ENCODE measurements at regions not wholly inside any gene's neighbourhood (a gene's known extent, or its start where the extent isn't known, plus 50 kb on each side); places are given as distances from the start of the nearest gene placed in this dataset.

- H3K4me1 Mint-ChIP-seq, result no peaks in the 10 kb centered on the region
- H3K27ac Mint-ChIP-seq, result no peak overlapping the region
- CTCF ChIA-PET, result no interaction called here
- no peaks in the 10 kb centered on the region for H3K36me3 ChIP-seq (ENCODE audit: control insufficient read depth in 2 of 3, insufficient read depth in 3 of 3, low read length in 3 of 3)
- no peaks in the 10 kb centered on the region for H3K4me1 ChIP-seq (ENCODE audit: control insufficient read depth in 2 of 2, insufficient read depth in 2 of 2, low read length in 2 of 2)
- H3K27ac ChIP-seq (ENCODE audit: low read depth, low read length), result no peak overlapping the region
- H3K36me3 Mint-ChIP-seq, result no peaks in the 10 kb centered on the region
- intact Hi-C loops (cut with micrococcal nuclease), result no loop called here
- DNase-seq (no peak), ATAC-seq (no peak)
- H3K9me3 ChIP-seq (ENCODE audit: control insufficient read depth in 2 of 3, low read length in 3 of 3), result no peaks in the 10 kb centered on the region
- peaks cover 0 to 2% (median 0%) of the 10 kb centered on the region in 11 donors for H3K9me3 Mint-ChIP-seq
- H3K4me3 Mint-ChIP-seq, result no peak overlapping the region
- H3K27me3 ChIP-seq (ENCODE audit: control insufficient read depth in 2 of 2, insufficient read depth in 2 of 2, low read length in 2 of 2), result no peaks in the 10 kb centered on the region
- POLR2A ChIA-PET, result no interaction called here
- no peak overlapping the region for H3K4me3 ChIP-seq (ENCODE audit: low read length)
- H3K27me3 Mint-ChIP-seq, result peaks cover 22 to 44% (median 27%) of the 10 kb centered on the region in 5 donors
Measured at GRCh38 chr1:168894397-168894903, 165.4 kb upstream of the DPT start.

DNA sequence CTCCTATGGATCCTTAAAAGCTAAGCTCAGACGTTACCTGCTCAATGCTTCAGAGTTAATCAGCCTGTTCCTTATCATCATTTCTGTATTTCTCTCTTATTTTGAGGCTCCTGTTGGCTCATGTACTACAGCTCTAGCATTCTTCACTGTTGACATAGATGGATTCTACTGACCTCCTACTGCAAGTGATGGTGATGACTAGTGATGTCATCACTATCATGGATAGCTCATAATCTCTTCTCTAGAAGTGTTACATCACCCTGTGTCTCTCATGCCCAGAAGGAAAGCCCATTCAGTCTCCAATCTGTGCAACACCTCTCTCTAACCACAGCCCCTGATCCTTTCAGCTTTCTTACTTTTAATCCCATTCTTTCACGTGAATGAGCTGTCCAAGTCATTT is 168.2 kb upstream of the DPT start:
- peaks cover 27 to 55% (median 38%) of the 10 kb centered on the region in 5 donors for H3K27me3 Mint-ChIP-seq
- Histone ChIP-seq H3K4me1 (ENCODE audit: control insufficient read depth in 2 of 2, insufficient read depth in 2 of 2, low read length in 2 of 2) (no peaks in the 10 kb centered on the region), H3K4me3 (ENCODE audit: low read length) (no peak overlapping the region), H3K27ac (ENCODE audit: low read depth, low read length) (no peak overlapping the region), H3K27me3 (ENCODE audit: control insufficient read depth in 2 of 2, insufficient read depth in 2 of 2, low read length in 2 of 2) (no peaks in the 10 kb centered on the region), H3K36me3 (ENCODE audit: control insufficient read depth in 2 of 3, insufficient read depth in 3 of 3, low read length in 3 of 3) (no peaks in the 10 kb centered on the region), H3K9me3 (ENCODE audit: control insufficient read depth in 2 of 3, low read length in 3 of 3) (no peaks in the 10 kb centered on the region)
- H3K9me3 Mint-ChIP-seq, result peaks cover 0 to 2% (median 0%) of the 10 kb centered on the region in 11 donors
- H3K4me3 Mint-ChIP-seq, result no peak overlapping the region
- no peaks in the 10 kb centered on the region for H3K36me3 Mint-ChIP-seq
- POLR2A ChIA-PET, result no interaction called here
- no peak overlapping the region for H3K27ac Mint-ChIP-seq
- H3K4me1 Mint-ChIP-seq, result no peaks in the 10 kb centered on the region
- no peak for ATAC-seq
- intact Hi-C loops (cut with micrococcal nuclease), result no loop called here
- CTCF ChIA-PET, result no interaction called here
- DNase-seq, result no peak

DNA sequence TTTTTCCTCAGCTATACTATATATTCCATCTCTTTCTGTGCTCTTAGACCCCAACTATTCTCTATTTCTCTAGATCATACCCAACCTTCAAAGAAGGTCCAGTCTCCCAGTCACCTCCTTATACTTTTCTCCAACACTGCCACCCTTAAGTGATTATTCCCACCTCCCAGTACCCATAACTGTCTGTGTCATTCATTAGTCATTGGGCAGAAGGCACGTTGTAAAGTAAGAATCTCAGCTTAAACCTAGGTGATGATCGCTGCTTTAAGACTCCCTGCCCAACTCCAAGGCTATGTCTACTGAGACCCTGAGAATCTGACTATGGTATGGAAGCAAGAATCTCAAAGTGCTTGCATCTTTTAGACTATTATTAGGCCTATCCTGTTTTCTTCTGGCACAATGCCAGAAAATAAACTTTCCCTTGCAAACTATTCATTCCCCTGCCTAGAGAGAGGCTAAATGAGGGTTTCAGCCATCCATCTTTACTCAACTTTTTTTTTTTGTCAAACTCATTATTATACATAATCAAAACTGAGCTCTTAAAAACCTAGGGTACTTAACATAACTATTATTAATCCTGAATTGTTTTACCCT is 174.3 kb upstream of the DPT start:
- peaks cover 0 to 6% (median 0%) of the 10 kb centered on the region in 7 donors for H3K4me1 Mint-ChIP-seq
- no peaks in the 10 kb centered on the region for H3K36me3 Mint-ChIP-seq
- CTCF ChIA-PET, result no interaction called here
- H3K27me3 Mint-ChIP-seq, result peaks cover 8 to 28% (median 24%) of the 10 kb centered on the region in 5 donors
- H3K4me3 Mint-ChIP-seq, result no peak overlapping the region
- H3K9me3 Mint-ChIP-seq, result no peaks in the 10 kb centered on the region
- Histone ChIP-seq H3K4me1 (ENCODE audit: control insufficient read depth in 2 of 2, insufficient read depth in 2 of 2, low read length in 2 of 2) (no peaks in the 10 kb centered on the region), H3K36me3 (ENCODE audit: control insufficient read depth in 2 of 3, insufficient read depth in 3 of 3, low read length in 3 of 3) (no peaks in the 10 kb centered on the region), H3K4me3 (ENCODE audit: low read length) (no peak overlapping the region), H3K27me3 (ENCODE audit: control insufficient read depth in 2 of 2, insufficient read depth in 2 of 2, low read length in 2 of 2) (no peaks in the 10 kb centered on the region), H3K27ac (ENCODE audit: low read depth, low read length) (no peak overlapping the region), H3K9me3 (ENCODE audit: control insufficient read depth in 2 of 3, low read length in 3 of 3) (no peaks in the 10 kb centered on the region)
- no peak for DNase-seq
- POLR2A ChIA-PET, result no interaction called here
- intact Hi-C loops (cut with micrococcal nuclease), result no loop called here
- no peak for ATAC-seq
- no peak overlapping the region for H3K27ac Mint-ChIP-seq

DNA sequence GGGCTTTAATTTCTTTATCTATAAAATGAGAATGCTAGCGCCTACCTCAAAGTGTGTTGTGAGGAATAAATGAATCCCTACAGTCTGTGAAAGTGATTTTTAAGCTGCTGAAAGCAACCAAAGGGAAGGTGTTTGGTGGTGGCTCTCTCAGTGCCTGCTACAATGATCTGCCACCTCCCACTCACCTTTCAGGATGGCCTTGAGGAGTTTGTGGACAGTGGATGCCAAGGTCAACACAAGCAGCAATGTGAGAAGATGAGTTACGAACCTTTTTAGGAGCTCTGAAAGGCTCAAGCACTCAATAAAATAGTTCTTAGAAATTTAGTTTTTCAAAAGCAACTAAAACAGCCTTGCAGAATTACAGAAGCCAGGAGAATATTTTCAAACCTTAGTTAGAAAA is 176.6 kb upstream of the DPT start:
- no peaks in the 10 kb centered on the region for H3K9me3 Mint-ChIP-seq
- Histone ChIP-seq H3K27me3 (ENCODE audit: control insufficient read depth in 2 of 2, insufficient read depth in 2 of 2, low read length in 2 of 2) (peaks cover 0 to 4% of the 10 kb centered on the region in 2 donors), H3K27ac (ENCODE audit: low read depth, low read length) (no peak overlapping the region), H3K4me3 (ENCODE audit: low read length) (no peak overlapping the region), H3K9me3 (ENCODE audit: control insufficient read depth in 2 of 3, low read length in 3 of 3) (no peaks in the 10 kb centered on the region), H3K4me1 (ENCODE audit: control insufficient read depth in 2 of 2, insufficient read depth in 2 of 2, low read length in 2 of 2) (no peaks in the 10 kb centered on the region), H3K36me3 (ENCODE audit: control insufficient read depth in 2 of 3, insufficient read depth in 3 of 3, low read length in 3 of 3) (no peaks in the 10 kb centered on the region)
- intact Hi-C loops (cut with micrococcal nuclease), result no loop called here
- ATAC-seq (no peak), DNase-seq (no peak)
- peaks cover 7 to 27% (median 21%) of the 10 kb centered on the region in 5 donors for H3K27me3 Mint-ChIP-seq
- H3K4me3 Mint-ChIP-seq, result no peak overlapping the region
- CTCF ChIA-PET, result interaction anchor here (0.6 kb wide), 1 partner anchor 375 kb away, joined by 3 read pairs; no protein-coding TSS in a partner anchor
- POLR2A ChIA-PET, result no interaction called here
- no peak overlapping the region for H3K27ac Mint-ChIP-seq
- peaks cover 0 to 6% (median 0%) of the 10 kb centered on the region in 7 donors for H3K4me1 Mint-ChIP-seq
- no peaks in the 10 kb centered on the region for H3K36me3 Mint-ChIP-seq

GRCh38 chr1:168906367-168906766 is 177.4 kb upstream of the DPT start:
- intact Hi-C loops (cut with micrococcal nuclease), result no loop called here
- peaks cover 0 to 4% of the 10 kb centered on the region in 2 donors for H3K27me3 ChIP-seq (ENCODE audit: control insufficient read depth in 2 of 2, insufficient read depth in 2 of 2, low read length in 2 of 2)
- H3K4me1 ChIP-seq (ENCODE audit: control insufficient read depth in 2 of 2, insufficient read depth in 2 of 2, low read length in 2 of 2), result no peaks in the 10 kb centered on the region
- no peak for DNase-seq
- CTCF ChIA-PET, result no interaction called here
- Mint-ChIP-seq H3K4me1 (peaks cover 0 to 6% (median 0%) of the 10 kb centered on the region in 7 donors), H3K4me3 (no peak overlapping the region), H3K36me3 (no peaks in the 10 kb centered on the region), H3K27me3 (peaks cover 5 to 21% (median 14%) of the 10 kb centered on the region in 5 donors), H3K9me3 (no peaks in the 10 kb centered on the region), H3K27ac (no peak overlapping the region)
- POLR2A ChIA-PET, result no interaction called here
- no peak overlapping the region for H3K27ac ChIP-seq (ENCODE audit: low read depth, low read length)
- ATAC-seq, result no peak
- no peaks in the 10 kb centered on the region for H3K9me3 ChIP-seq (ENCODE audit: control insufficient read depth in 2 of 3, low read length in 3 of 3)
- H3K36me3 ChIP-seq (ENCODE audit: control insufficient read depth in 2 of 3, insufficient read depth in 3 of 3, low read length in 3 of 3), result no peaks in the 10 kb centered on the region
- no peak overlapping the region for H3K4me3 ChIP-seq (ENCODE audit: low read length)

GRCh38 chr1:168907053-168907452 is 178.0 kb upstream of the DPT start:
- H3K4me3 ChIP-seq (ENCODE audit: low read length), result no peak overlapping the region
- intact Hi-C loops (cut with micrococcal nuclease), result no loop called here

DNA sequence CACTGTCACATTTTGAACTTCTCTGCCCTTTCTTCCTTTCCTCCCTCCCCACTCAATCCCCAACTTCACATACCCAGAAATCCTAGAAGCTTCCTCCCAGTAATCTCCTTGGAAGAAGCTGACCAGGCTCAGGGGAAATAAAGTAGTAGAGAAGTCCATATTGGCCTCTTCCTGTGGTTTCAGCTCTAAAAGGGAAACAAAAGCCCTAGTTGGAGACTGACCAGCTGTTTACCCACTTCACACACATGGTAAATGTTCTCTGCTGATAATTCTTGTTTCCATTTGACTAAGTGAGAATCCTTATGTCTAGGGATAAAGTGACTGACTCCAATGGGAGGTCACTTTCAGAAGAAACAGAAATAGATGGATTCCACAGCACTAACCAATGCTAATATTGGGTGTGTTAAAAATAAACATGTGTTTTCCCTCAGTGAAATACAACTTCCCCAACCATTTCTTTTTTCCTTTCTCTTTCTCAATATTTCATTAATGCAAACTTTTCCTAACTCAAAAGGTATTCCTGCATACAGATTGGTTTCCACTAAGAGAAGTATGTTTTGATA is 178.9 kb upstream of the DPT start:
- intact Hi-C loops (cut with micrococcal nuclease), result no loop called here
- Mint-ChIP-seq H3K36me3 (no peaks in the 10 kb centered on the region), H3K27ac (peak overlapping the region in 1 of 9 donors; percentile 16), H3K27me3 (peaks cover 0 to 18% (median 12%) of the 10 kb centered on the region in 5 donors), H3K9me3 (no peaks in the 10 kb centered on the region), H3K4me3 (no peak overlapping the region), H3K4me1 (peaks cover 0 to 6% (median 0%) of the 10 kb centered on the region in 7 donors)
- Histone ChIP-seq H3K27ac (ENCODE audit: low read depth, low read length) (no peak overlapping the region), H3K9me3 (ENCODE audit: control insufficient read depth in 2 of 3, low read length in 3 of 3) (no peaks in the 10 kb centered on the region), H3K4me3 (ENCODE audit: low read length) (no peak overlapping the region), H3K36me3 (ENCODE audit: control insufficient read depth in 2 of 3, insufficient read depth in 3 of 3, low read length in 3 of 3) (no peaks in the 10 kb centered on the region), H3K27me3 (ENCODE audit: control insufficient read depth in 2 of 2, insufficient read depth in 2 of 2, low read length in 2 of 2) (peaks cover 0 to 4% of the 10 kb centered on the region in 2 donors), H3K4me1 (ENCODE audit: control insufficient read depth in 2 of 2, insufficient read depth in 2 of 2, low read length in 2 of 2) (no peaks in the 10 kb centered on the region)
- ATAC-seq, result no peak
- DNase-seq, result no peak
- POLR2A ChIA-PET, result no interaction called here
- CTCF ChIA-PET, result no interaction called here

More at GRCh38 chr1:168907053-168907452, 178.0 kb upstream of the DPT start:
- H3K27me3 ChIP-seq (ENCODE audit: control insufficient read depth in 2 of 2, insufficient read depth in 2 of 2, low read length in 2 of 2), result peaks cover 0 to 4% of the 10 kb centered on the region in 2 donors
- H3K4me1 ChIP-seq (ENCODE audit: control insufficient read depth in 2 of 2, insufficient read depth in 2 of 2, low read length in 2 of 2), result no peaks in the 10 kb centered on the region
- no peak overlapping the region for H3K27ac ChIP-seq (ENCODE audit: low read depth, low read length)
- peaks cover 0 to 18% (median 12%) of the 10 kb centered on the region in 5 donors for H3K27me3 Mint-ChIP-seq
- POLR2A ChIA-PET, result no interaction called here
- peaks cover 0 to 6% (median 0%) of the 10 kb centered on the region in 7 donors for H3K4me1 Mint-ChIP-seq
- H3K9me3 Mint-ChIP-seq, result no peaks in the 10 kb centered on the region
- H3K36me3 Mint-ChIP-seq, result no peaks in the 10 kb centered on the region
- ATAC-seq (no peak), DNase-seq (no peak)
- H3K9me3 ChIP-seq (ENCODE audit: control insufficient read depth in 2 of 3, low read length in 3 of 3), result no peaks in the 10 kb centered on the region
- H3K36me3 ChIP-seq (ENCODE audit: control insufficient read depth in 2 of 3, insufficient read depth in 3 of 3, low read length in 3 of 3), result no peaks in the 10 kb centered on the region
- CTCF ChIA-PET, result no interaction called here
- H3K27ac Mint-ChIP-seq, result no peak overlapping the region
- no peak overlapping the region for H3K4me3 Mint-ChIP-seq

Measured in naive thymus-derived CD4-positive, alpha-beta T cell (primary cell).